Heart left ventricle (tissue), 13 donors: ENCODE measurements at regions not wholly inside any gene's neighbourhood (a gene's known extent, or its start where the extent isn't known, plus 50 kb on each side); places are given as distances from the start of the nearest gene placed in this dataset.

Source experiments
- POLR2A ChIP-seq, 2 donors: fragments of 450-650 bp; IDR thresholded peaks; one replicate each; pipeline ENCODE4 v1.6.1; 2017; ENCODE audit warnings: antibody characterized with exemption in 2 of 2, mild to moderate bottlenecking in 2 of 2, moderate library complexity in 2 of 2
- TF ChIP-seq, protein P1 (sequence below), 12 donors: fragments of 200-600 bp; sonication (generic) in 4 of 12; IDR thresholded peaks; one replicate each; pipeline versions ENCODE4 v1.5.0 to v1.8.0; 2018 to 2022; ENCODE audit warnings: antibody characterized with exemption in 12 of 12, mild to moderate bottlenecking in 5 of 12
- donor health status: ischemic (EF 13 %, LVEDD 7.1; RV severe dilation, severe dysfunction).
- donor health status: DM: no; HTN: yes; CAD: no.
- donor health status: DM: no; HTN: no; CAD: no.
- donor health status: ischemic (EF 25% LVEDD 6.9; RV normal size, moderate dysfunction).
- donor health status: ischemic (EF 25% LVEDD 5.7; RV mildly dilated, moderate dysfunction).
- donor health status: ischemic (EF 35%, LVEDD 5.7; RV mildly dilated, moderate dysfunction).
- donor health status: nonischemic (EF 11% LVEDD 7.7; RV severe dilation, severe dysfunction).
- donor health status: DM: yes; HTN: yes; CAD: no.
- donor health status: PGD.
- donor health status: ischemic (EF 29% LVEDD 5.4; RV normal size, mild dysfunction).
- donor health status: nonischemic (EF 23%, LVEDD 6.1; RV moderate dilation, normal function).

GRCh38 chr1:222373831-222374602, 173.9 kb downstream of the HHIPL2 start:
- TF ChIP-seq, protein P1, sequence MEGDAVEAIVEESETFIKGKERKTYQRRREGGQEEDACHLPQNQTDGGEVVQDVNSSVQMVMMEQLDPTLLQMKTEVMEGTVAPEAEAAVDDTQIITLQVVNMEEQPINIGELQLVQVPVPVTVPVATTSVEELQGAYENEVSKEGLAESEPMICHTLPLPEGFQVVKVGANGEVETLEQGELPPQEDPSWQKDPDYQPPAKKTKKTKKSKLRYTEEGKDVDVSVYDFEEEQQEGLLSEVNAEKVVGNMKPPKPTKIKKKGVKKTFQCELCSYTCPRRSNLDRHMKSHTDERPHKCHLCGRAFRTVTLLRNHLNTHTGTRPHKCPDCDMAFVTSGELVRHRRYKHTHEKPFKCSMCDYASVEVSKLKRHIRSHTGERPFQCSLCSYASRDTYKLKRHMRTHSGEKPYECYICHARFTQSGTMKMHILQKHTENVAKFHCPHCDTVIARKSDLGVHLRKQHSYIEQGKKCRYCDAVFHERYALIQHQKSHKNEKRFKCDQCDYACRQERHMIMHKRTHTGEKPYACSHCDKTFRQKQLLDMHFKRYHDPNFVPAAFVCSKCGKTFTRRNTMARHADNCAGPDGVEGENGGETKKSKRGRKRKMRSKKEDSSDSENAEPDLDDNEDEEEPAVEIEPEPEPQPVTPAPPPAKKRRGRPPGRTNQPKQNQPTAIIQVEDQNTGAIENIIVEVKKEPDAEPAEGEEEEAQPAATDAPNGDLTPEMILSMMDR (IDR thresholded peaks at IDR 0.05), result no peak
- no peak for TF ChIP-seq POLR2A (IDR thresholded peaks at IDR 0.05)
